ENCODE measurements at regions not wholly inside any gene's neighbourhood (a gene's known extent, or its start where the extent isn't known, plus 50 kb on each side); places are given as distances from the start of the nearest gene placed in this dataset.
A peak's percentile ranks its signal among the peaks of the same experiment; 100 is the strongest.

DNA sequence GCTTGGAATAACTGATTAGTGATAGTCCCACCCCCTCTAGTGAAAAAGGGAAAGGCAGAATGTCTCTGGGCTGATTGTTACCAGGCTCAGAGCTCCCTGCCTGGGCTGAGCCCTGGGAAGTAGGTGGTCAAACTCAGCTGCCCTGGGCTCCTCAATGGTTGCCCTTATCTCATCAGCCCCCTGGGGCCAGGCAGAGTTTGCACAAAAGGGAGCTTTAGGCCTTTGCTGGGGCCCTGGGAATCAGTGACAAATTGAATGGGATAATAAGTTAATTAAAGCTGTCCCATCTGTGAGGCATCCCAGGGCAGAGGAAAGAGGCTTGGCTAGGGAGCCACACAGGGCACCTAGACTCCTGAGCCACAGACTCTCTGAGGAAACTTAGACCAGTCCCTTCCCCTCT is 89.0 kb downstream of the EFNB1 start:
- no peak for DNase-seq

DNA sequence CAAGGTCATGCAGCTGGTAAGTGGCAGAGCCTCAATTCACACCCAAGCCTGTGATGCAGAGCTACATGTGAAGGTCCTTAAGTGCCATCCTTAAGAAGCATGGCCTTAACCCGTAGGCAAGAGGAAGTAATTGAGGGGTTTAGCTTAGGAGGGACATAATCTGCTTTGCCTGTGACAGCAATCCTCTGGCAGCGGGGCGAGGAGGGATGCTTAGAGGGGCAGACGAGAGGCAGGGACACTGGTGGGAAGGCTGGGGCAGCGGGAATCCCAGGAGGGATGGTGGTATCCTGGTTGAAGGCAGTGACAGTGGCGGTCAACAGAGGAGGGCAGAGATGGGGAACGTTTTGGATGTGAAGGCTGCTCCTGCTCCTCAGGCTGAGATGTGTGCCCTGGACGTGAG is 88.1 kb downstream of the EFNB1 start:
- DNase-seq = no peak

DNA sequence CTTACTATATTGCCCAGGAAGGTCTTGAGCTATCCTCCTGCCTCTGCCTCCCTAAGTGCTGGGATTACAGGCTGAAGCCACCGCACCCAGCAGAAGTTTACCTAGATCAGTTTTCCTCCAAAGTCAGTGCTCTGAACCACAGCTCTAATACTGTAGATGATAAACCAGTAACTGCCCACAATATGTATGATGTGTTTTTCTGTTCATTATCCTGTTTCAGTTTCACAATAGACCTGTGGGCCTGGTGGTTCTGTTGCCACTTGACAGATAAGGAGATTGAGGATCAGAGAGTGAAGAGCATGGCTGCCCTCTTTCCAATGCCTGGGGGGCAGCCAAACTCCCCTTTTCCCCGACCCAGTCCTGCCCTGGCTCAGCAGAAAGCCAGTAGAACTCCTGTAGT is 87.0 kb downstream of the EFNB1 start:
- no peak for DNase-seq

DNA sequence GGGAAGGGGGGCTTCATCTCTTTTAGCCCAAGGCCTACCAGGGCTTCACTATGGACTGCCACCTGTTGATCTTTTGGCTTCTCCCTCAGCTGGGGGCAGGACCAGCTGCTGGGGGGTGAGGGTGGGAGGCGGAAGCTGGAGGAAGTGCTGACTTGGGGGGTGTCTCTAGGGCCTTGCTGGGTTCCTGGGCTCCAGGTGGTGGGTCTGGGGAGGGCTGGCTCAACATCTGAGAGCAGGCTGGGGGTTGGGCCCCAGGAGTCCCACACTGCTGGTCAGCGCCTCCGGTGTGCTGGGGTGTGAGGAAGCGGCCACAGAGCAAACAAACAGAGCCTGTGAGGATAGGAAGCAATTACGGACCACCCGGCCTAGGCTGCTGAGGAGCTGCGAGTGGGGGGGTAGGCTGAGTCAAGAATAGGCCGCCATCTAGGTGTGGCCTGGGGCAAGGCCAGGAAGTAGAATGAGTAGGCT is 85.7 kb downstream of the EFNB1 start:
- DNase-seq = no peak

DNA sequence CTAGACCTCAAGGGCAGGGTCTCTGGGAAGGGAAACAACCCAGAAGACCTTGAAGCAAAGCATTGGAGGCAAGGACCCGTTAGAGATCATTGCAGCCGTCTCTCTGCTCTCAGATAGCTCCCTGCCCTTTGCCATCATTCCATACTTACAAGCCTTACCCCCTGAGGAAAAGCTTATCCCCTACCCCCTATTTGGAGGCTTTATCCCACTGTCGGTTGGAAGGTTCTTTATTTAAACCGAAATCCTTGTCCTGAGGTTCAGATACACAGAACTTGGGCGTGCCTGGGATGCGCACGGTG is 84.4 kb downstream of the EFNB1 start:
- no peak for DNase-seq

DNA sequence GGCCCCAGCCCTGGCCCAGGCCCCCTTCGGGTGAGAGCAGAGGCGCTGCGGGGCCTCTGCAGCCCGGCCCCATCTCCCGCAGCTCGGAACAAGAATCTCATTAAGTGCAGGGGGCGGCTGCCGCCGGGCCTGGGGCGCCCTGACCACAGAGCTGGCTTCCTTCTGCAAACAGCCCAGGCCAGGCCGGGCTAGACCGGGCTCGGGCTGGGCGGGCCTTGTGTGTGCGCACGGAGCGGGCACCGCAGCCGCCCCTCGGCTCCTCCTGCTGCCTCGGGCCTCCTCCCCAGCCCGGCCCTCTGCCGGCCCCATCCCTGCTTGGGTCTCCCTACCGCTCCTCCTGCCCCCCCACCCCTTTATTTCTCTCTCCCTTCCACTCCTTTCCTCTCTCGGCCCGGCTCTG is 83.3 kb downstream of the EFNB1 start:
- DNase-seq = no peak

DNA sequence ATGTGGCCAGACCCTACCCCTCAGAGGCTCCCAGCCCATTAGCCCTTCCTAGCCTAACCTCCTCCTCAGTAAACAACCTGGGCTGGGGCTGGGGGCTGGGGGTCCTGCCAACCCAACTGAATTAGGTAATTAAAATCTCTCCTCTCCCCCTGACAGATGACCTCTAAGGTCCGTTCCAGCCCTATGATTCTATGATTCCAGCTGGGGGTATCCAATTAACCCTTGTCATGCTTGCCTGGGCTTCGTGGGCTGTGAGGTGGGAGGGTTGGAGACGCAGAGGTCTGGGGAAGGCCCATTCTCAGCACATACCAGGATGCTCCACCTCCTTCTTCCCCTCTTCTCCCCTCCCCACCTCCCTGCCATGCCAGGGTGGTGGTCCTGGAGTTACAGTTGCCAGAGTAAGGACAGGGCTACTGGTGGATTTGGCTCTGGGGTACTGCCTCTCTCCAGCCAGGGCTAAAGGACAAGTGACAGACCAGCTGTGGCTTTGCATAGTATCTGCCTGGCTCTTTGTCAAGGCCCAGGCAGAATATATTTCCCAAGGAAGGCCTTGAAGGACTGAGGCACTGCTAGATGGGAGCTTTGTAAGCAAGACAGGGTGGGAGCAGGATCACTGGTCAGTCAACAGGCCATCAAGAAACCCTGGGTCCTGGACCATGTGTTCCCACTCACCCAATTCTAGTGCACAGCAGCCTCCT is 82.1 kb downstream of the EFNB1 start:
- no peak for DNase-seq

DNA sequence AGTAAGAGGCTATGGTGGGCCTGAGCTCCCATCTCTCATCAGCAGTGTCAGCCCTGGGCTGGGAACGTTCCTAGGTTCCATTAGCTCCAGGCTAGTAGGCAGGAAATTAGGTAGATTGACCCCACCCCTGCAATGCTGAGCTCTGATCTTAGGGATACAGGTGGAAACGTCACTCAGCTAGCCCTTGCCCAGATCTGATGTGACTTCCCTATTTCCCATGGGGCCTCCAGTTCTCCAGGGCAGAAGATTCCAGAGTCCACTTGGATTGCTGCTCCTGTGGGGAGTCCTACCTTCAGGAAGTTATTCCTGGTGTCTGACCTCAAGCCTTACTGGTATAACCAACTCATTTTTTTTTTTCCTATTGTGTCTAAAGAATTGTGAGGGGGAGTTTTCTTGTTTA is 81.1 kb downstream of the EFNB1 start:
- DNase-seq = no peak

DNA sequence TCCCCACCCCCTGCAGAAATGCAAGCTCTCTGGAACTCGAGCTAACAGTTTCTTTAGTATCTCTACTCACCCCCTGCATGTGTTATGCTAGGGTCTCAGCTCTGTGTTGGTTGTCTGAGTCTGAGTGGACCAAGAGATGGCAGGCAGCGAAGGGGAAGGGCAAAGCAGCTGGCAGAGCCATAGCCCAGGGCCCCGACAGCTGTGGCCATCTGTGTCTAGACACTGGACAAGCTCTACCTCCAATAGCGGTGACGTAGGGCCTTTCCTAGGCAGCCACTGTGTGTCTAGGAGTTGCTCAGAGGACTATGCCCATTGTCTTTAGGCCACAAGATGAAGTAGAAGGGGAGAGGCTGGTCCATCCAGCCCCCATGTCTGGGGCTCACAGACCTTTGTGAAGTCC is 79.2 kb downstream of the EFNB1 start:
- DNase-seq = no peak

DNA sequence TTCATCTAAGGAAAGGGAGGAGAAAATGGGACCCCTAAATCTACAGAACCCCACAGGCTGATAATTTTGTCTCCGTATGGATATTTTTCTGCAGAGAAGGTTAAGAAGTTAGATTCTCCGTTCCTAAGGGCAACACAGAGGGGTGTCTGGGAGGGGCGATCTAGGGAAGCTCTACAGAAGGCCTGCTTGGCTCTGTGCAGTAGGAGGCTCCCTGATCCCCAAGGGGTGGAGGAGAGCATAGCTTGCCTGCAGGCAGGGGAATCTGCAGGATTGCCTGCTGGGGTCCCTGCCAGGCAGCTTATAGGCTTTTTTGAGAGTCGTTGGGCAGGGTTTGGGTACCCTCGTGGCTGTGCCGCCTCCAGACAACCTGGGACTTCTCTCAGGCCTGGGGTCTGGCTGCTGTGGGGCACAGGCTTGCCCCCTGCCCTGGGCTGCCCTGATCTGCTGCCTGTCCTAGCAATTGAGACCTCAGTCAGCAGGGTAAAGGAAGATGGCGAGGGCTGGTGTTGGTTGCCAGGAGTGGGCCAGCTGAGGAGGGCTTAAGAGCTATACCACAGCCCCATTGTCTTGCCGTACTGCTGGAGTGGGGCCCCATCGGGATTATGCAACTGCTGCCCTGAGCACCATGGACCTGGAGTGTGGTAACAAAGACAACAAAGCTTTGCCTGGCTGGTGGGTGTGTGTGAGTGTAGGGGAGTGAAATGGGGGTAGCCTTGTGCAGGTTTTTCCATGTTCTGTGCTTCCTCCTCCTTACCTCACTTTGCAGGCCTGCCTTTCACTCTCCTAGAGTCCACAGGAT is 74.1 kb downstream of the EFNB1 start:
- no peak for DNase-seq

DNA sequence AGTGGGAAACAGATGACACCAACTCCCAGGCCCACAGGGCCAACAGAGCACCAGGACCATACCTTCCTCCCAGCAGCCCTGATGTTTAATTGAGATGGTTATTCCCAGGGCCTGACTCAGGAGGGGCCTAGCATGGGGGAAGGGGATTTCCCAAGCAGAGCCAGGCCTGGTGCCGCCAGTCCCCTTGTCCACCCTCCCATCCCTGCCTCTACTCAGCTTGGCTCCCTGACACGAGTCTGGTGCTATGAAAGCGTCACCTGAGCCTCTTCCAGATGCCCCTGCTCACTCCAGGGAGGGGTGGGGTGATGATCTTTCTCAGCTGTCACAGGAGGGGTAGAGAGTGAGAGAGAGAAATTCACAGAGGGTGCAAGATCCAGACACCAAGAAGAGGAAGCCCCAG is 72.7 kb downstream of the EFNB1 start:
- DNase-seq = no peak

DNA sequence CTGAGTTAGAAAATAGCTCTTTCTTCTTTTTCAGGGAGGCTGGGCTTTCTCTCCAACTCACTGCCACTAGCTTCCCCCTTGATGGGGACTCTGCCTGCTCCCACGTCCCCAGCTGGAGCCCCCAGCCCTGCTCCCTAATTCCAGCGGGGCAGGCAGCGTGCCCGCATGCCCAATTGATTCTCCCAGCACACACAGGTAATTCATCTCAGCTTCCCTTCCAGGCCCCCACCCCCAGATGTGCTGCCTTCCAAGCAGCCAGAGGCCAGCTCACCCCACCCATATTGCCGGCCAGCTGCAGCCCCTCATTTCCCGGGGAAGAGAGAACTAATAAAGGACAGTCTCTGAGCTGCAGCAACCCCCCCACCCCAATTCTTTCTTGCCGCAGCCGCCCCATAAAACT is 69.8 kb downstream of the EFNB1 start:
- DNase-seq = no peak

DNA sequence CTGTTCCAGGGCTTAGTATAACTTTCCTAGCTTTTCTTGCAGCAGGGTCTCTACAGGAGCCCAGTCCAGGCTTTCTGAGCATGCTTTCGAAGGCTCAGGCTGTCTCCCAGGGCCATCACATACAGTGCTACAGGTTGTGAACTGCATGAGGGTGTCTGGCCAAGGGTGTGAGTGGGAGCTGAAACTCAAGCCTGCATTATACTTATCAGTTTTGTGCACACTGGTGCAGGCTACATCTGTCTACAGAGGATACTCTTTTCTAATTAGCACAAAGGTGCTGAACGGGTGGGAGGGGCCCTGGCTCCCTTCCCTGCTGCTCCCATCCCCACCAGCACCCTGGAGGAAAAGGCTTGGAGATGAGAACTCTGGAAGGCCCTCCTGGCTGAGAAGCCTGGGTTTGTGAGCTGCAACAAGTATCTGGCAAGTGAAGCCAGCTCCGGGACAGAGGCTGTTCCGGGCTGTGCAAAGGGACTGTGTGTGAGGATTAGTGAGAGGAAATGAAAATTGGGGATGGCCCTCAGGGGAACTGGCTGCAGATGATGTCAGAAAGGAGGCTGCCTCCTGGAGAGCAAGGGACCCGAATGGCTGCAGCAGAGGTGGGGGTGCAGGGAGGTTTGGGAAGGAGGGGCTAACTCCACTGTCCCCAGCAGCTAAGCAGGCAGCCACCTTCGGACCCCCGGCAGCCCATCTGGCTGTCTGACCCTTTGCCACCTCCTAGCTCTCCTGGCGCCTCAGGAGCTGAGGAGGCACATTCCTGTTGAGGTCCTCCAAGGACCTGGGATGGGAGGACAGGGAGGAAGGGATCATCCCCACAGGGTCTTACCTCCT is 68.5 kb downstream of the EFNB1 start:
- no peak for DNase-seq

DNA sequence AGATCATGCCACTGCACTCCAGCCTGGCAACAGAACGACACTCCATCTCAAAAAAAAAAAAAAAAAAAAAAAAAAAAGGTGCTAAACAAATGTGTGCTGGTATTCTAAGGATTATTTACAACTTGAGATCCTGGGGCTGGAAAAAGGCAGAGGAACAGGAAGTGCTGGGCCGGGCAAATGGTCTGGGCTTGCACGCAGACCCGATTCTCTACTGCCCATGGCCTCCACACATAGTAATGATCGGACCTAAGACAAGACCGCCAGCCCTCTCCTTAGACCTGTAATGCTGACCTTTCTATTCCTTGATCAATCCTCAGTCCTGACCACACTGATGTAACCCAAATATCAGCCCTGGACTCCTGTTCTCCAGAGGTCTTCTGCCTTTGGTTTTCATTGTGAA is 67.8 kb downstream of the EFNB1 start:
- no peak for DNase-seq

DNA sequence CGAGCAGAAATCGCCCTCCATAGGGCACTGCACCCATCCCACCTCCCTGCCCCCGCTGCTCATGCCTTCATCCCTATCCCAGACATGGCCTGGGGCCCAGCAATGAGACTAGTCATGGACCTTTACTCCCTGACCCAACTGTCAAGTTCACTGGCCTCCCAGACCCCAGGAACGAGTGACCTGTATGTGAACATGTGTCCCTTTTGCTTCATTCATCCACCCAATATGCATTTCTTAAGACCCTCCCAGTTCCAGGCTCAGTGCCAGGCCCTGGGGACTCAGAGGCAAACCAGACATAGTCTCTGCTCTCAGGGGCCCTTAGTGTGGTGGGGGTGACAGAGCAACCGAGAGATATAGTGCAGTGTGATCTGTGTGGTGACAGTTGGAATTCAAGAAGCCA is 67.0 kb downstream of the EFNB1 start:
- DNase-seq = no peak

DNA sequence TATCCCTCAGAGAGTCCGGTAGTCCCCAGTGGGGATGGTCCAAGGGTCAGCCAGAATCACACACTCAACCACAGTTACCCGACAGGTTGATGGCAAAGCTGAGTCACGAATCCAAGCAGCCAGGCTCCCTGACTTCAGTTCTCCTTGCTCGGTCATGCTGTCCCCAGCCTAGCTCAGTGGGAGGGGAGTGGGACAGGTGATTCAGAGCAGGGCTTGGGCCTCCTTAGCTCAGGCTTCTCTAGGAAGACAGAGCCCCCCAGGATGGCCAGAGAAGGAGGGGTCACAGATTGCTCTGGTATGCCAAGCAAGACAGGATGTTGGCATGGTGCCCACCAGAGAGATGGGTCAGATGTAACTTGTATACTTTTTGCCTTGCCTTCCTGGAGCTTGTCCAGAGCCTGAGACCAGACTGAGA is 66.5 kb downstream of the EFNB1 start:
- DNase-seq = no peak

DNA sequence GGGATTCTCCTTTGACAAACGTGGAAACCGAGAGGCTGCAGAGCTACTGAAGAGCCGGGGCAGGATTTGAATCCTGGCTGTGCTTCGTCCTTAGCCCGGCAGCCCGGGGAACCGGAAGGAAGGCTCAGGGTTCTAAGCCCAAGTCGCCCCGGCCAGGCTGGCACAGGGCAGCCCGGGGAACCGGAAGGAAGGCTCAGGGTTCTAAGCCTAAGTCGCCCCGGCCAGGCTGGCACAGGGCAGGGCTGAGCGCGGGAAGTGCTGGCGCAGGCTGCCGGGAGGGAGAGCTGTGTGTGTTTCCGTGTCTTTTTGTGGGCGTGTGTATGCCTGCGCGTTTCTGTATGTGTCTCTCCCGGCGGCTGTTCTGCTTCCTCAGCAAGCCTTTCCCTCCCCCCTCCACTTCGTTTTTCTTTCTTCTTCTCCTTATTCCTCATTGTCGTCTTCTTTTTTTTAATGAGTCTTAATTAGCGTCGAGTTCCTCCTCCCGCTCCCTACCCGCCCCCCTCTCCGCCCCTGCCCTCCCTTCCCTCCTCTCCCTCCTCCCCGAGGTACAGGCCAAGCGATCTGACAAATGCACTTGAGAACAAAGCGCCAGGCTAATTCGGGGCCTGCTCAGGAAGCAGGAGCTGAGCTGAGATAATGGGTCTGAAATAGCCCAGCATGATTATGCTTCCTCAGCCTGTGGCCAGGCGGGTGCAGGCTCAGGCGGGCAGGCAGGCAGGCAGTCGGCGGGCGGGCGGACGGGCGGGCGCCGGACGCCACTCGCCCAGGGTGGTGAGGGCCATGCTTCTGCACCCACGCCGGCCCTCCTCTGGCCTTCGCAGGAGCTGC is 65.9 kb downstream of the EFNB1 start:
- peak; percentile 34 for DNase-seq

DNA sequence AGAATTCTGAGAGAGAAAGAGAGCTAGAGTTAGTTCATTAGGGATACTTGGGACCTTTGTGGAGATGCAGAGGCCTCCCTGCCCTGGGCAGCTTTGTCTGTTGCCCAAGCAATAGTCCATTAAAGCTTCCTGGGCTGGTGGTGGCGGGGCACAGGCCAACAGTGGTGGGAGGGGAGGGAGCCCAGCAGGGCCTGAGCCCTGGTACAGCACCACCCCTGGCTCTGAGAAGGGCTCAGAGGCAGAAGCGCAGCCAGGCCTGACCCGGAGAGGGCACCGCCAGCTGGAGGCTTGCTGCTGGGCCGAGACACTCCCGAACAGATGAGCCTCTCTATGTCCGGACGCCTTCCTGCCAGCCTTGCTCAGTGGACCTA is 65.3 kb downstream of the EFNB1 start:
- no peak for DNase-seq

DNA sequence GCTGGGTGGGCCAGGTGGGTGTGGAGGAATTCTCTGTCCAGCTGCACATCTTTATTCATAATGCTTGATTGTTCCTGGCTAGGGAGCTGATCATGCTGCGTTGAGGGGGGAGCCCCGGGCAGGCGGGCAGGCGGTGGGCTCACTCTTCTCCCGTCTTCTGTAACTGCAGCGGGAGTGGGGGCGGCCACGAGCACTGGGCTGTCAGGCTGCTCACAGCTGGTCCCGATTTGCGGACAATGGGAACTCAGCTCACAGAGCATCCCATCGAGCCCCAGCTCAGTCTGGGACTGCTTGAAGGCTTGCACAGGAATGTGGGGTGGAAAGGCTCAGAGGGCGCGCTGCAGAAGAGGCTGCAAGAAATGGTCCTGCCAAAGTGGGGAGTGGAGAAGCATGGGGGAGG is 63.8 kb downstream of the EFNB1 start:
- DNase-seq = no peak

DNA sequence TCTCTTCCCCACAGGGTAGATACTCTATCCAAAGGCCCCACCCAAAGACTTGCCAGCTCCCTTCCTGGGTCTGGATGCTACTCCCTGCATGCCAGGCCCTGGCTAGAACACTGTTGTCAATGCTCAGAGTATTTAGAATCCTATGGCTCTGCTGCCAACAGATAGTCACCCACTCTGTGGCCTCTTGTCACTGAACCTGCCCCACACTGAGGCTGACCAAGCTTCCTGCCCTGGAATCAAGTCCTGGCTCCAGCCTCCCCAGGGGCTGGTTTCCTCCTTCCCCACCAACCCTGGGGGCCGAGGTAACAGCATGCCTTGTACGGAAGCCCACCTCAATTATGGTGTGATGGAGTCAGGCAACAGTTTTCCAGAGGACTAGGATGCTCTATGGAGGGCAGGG is 63.3 kb downstream of the EFNB1 start:
- DNase-seq = no peak
